NCI-H1930 (cell line): ENCODE measurements at regions not wholly inside any gene's neighbourhood (a gene's known extent, or its start where the extent isn't known, plus 50 kb on each side); places are given as distances from the start of the nearest gene placed in this dataset.
"Not testable (repeated sequence)": the region's sequence is repeated elsewhere in the genome, so short reads cannot be mapped to it uniquely, and the experiment has no call there.

Experiments used
- DNase-seq, 2 experiments: peaks; one replicate each; lab custom pipeline; 2025; lab: John Stamatoyannopoulos, UW

GRCh38 chrX:94850811-94851210 is 1176.8 kb downstream of the FAM133A start:
- DNase-seq = peak; percentile 50 to 66

DNA sequence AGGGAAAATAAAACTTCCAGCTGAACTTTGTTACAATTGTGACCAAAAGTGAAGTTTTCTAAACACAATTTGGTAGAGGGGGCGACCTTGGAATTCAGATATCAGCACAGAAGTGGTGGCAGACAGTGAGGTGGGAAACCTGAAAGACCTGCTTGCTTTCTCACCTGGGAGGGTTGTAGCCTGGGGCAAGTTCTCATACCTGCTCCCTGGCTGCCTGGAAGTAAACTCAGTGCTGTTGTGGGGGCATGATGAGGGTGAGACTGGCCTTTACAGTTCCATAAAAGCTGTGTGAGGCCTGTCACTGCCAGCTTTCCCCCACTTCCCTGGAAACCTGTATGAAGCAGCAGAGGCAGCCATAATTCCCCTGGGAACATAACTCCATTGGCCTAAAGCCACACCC is 1180.2 kb downstream of the FAM133A start:
- DNase-seq = no peak

- DNase-seq = not testable (repeated sequence)
These were observed 1188.5 kb downstream of the FAM133A start for GRCh38 chrX:94862470-94862869.

- DNase-seq = no peak
These were observed 1197.6 kb downstream of the FAM133A start for GRCh38 chrX:94871640-94872039.

GRCh38 chrX:94901849-94902248 is 1227.8 kb downstream of the FAM133A start:
- DNase-seq = no peak

- DNase-seq = no peak
These were observed 1234.2 kb downstream of the FAM133A start for GRCh38 chrX:94908171-94908570.

GRCh38 chrX:94908648-94909047 is 1234.6 kb downstream of the FAM133A start:
- DNase-seq = no peak

DNA sequence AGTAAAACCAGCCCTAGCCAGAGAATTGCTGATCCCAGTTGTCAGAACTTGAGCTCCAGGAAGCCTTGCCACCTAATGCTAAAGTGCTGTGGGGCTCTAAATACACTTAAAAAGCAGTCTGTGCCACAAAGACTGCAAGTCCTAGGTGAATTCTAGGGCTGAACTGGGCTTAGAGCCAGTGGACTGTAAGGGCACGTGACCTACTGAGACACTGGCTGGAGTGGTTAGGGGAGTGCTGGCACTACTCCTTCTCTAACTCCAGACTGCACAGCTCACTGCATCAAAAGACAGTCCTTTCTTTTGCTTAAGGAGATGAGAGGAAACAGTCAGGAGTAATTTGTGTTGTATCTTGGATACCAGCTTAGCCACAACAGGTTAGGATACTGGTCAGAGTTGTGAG is 1240.2 kb downstream of the FAM133A start:
- no peak for DNase-seq

- DNase-seq = no peak
These were observed 1258.4 kb downstream of the FAM133A start for GRCh38 chrX:94932278-94932965.

DNA sequence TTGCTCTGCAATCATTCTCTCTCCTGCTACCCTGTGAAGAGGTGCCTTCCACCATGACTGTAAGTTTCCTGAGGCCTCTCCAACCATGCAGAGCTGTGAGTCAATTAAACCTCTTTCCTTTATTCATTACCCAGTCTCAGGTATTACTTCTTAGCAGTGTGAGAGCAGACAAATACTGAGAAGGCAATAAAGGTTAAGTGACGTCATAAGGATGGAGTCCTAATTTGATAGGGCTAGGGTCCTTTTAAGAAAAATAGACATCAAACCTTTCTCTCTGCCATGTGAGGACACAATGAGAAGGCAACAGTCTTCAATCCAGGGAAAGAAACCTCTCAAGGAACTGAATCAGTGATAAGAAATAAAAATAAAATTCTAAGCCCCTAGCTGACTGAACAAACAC is 1262.7 kb downstream of the FAM133A start:
- no peak for DNase-seq

DNA sequence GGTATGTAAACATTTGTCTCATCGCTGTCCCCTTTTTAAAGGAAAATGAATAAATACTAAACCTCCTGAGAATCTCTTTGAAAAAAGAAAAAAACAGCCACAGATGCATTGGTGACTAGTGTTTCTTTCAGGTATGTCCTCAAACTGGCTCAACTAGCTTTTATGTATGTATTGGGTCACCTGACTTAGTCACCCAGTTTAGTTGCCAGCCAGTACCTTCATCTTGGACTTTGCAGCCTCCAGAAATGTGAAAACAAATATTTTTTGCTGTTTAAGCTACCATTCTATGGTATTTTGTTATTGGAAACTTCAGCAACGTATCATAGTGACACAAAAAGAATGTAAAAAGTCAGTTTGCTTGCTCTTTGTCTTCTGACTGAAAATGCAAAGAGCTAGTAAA is 1263.5 kb downstream of the FAM133A start:
- no peak for DNase-seq

DNA sequence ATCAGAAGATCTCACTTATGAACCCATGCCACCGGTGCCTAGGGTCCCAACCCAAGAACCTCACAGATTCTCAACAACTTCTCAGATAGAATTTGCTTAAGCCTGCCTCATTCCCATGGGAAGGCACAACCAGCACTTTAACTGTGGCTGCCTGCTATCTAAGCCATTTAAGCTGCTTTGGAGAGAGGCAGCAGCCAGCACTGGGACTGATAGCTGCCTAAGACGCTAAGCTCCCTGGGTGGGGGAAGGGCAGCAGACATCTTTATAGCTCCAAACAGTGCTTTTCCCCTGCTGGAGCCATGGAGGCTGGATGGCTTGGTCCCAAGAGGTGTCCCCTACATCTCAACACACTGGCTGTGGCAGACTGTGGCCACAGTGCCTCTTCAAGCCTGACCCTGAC is 1268.6 kb downstream of the FAM133A start:
- no peak for DNase-seq

- DNase-seq = not testable (repeated sequence)
These were observed 1272.1 kb downstream of the FAM133A start for GRCh38 chrX:94946137-94946536.

- no peak for DNase-seq
These were observed 1287.7 kb downstream of the FAM133A start for GRCh38 chrX:94961730-94962129.

DNA sequence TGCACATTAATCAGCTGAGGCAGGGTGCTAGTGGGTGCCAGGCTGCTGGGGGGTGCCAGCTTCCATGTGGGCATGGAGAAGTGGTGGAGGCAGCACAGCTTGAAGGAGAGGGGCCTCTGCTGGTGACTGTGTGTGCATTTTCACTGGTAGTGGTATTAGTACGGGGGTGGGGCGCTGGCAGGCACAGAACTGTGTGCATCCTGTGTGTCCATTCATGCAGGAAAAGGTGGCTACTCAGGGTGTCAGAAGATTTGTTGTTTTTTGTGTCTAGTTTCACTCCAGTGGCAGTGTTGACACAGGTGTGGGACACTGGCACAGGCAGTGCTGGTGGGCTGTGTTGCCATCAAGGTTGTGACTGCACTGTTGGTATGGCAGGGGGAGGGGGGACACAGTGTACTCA is 1303.6 kb downstream of the FAM133A start:
- no peak for DNase-seq

GRCh38 chrX:94977986-94978385 is 1304.0 kb downstream of the FAM133A start:
- DNase-seq = no peak
